ENCODE measurements at regions not wholly inside any gene's neighbourhood (a gene's known extent, or its start where the extent isn't known, plus 50 kb on each side); places are given as distances from the start of the nearest gene placed in this dataset.
"Not testable (repeated sequence)": the region's sequence is repeated elsewhere in the genome, so short reads cannot be mapped to it uniquely, and the experiment has no call there.

- peak; percentile 33 for DNase-seq
Observed at GRCh38 chr4:124070688-124071484, 641.6 kb downstream of the ANKRD50 start.

GRCh38 chr4:124075276-124075675 lies 637.3 kb downstream of the ANKRD50 start:
- not testable (repeated sequence) for DNase-seq

- DNase-seq = no peak
Observed at GRCh38 chr4:124079174-124079780, 633.3 kb downstream of the ANKRD50 start.

GRCh38 chr4:124083711-124084110 lies 628.8 kb downstream of the ANKRD50 start:
- DNase-seq = no peak

- DNase-seq = peak; percentile 89
Observed at GRCh38 chr4:124085561-124086180, 626.9 kb downstream of the ANKRD50 start.

GRCh38 chr4:124090021-124090420 lies 622.5 kb downstream of the ANKRD50 start:
- DNase-seq = no peak

- DNase-seq = no peak
Observed at GRCh38 chr4:124092101-124092500, 620.4 kb downstream of the ANKRD50 start.

GRCh38 chr4:124092541-124092984 lies 620.0 kb downstream of the ANKRD50 start:
- no peak for DNase-seq

GRCh38 chr4:124095621-124096020 lies 616.9 kb downstream of the ANKRD50 start:
- no peak for DNase-seq

GRCh38 chr4:124096290-124096689 lies 616.2 kb downstream of the ANKRD50 start:
- DNase-seq = no peak

GRCh38 chr4:124097447-124097846 lies 615.1 kb downstream of the ANKRD50 start:
- DNase-seq = no peak

GRCh38 chr4:124104101-124104500 lies 608.4 kb downstream of the ANKRD50 start:
- no peak for DNase-seq

- no peak for DNase-seq
Observed at GRCh38 chr4:124104628-124105027, 607.9 kb downstream of the ANKRD50 start.

- no peak for DNase-seq
Observed at GRCh38 chr4:124105212-124105611, 607.3 kb downstream of the ANKRD50 start.

GRCh38 chr4:124111411-124111810 lies 601.1 kb downstream of the ANKRD50 start:
- DNase-seq = no peak

GRCh38 chr4:124111922-124112321 lies 600.6 kb downstream of the ANKRD50 start:
- peak; percentile 82 for DNase-seq

GRCh38 chr4:124118061-124118460 lies 594.5 kb downstream of the ANKRD50 start:
- DNase-seq = no peak

- no peak for DNase-seq
Observed at GRCh38 chr4:124121461-124121971, 591.0 kb downstream of the ANKRD50 start.

- DNase-seq = no peak
Observed at GRCh38 chr4:124123181-124123580, 589.4 kb downstream of the ANKRD50 start.

GRCh38 chr4:124123721-124124120 lies 588.8 kb downstream of the ANKRD50 start:
- no peak for DNase-seq

GRCh38 chr4:124131324-124131723 lies 581.2 kb downstream of the ANKRD50 start:
- not testable (repeated sequence) for DNase-seq

- no peak for DNase-seq
Observed at GRCh38 chr4:124132161-124132560, 580.4 kb downstream of the ANKRD50 start.

- no peak for DNase-seq
Observed at GRCh38 chr4:124133753-124134152, 578.8 kb downstream of the ANKRD50 start.

- DNase-seq = no peak
Observed at GRCh38 chr4:124135409-124135813, 577.1 kb downstream of the ANKRD50 start.
